ENCODE measurements at regions not wholly inside any gene's neighbourhood (a gene's known extent, or its start where the extent isn't known, plus 50 kb on each side); places are given as distances from the start of the nearest gene placed in this dataset.

DNA sequence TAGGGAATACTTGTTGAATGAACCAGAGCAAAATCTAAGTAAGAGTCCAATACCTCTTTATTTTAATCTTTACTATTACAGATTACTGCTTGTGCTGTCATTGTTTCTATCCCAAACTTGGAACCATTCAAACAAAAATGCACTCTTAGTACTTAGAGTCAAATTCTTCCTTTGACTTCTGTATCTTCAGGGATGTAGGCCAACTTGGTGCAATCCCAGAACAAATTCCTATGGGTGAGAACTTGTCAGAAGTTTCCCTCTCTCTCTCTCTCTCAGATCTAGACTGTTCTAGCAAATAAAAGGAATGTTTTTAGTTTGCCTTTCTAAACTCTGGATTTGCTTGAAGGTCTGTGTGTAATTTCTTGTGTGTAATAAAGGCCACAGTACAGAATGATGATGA, 329.0 kb upstream of the TMTC4 start:
- Mint-ChIP-seq H3K9me3 (no peaks in the 10 kb centered on the region), H3K27me3 (no peaks in the 10 kb centered on the region), H3K27ac (no peak overlapping the region), H3K36me3 (no peaks in the 10 kb centered on the region), H3K4me3 (no peak overlapping the region), H3K4me1 (ENCODE audit: unreplicated experiment) (no peaks in the 10 kb centered on the region)
- TF ChIP-seq, protein P1, sequence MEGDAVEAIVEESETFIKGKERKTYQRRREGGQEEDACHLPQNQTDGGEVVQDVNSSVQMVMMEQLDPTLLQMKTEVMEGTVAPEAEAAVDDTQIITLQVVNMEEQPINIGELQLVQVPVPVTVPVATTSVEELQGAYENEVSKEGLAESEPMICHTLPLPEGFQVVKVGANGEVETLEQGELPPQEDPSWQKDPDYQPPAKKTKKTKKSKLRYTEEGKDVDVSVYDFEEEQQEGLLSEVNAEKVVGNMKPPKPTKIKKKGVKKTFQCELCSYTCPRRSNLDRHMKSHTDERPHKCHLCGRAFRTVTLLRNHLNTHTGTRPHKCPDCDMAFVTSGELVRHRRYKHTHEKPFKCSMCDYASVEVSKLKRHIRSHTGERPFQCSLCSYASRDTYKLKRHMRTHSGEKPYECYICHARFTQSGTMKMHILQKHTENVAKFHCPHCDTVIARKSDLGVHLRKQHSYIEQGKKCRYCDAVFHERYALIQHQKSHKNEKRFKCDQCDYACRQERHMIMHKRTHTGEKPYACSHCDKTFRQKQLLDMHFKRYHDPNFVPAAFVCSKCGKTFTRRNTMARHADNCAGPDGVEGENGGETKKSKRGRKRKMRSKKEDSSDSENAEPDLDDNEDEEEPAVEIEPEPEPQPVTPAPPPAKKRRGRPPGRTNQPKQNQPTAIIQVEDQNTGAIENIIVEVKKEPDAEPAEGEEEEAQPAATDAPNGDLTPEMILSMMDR (conservative IDR thresholded peaks at IDR 0.05), result no peak
- DNase-seq (ENCODE audit: extremely low spot score, unreplicated experiment), result no peak

DNA sequence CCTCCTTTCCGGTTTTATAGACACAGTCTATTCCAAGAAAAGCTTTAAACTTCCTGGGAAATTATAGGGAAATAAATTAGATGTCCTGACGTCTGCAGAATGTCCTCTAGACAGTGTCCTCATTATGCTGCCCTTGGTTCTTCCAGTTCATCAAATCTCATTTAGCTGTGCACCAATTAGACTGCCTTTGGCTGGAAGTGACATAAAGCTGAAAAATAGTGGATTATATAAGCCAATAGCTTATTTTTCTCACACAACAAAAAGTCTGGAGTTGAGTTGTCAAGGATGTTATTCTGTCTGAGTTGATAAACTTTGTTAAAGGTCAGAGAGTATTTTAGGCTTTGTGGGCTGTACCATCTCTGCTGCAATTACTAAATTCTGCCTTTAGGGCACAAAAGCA, 314.8 kb upstream of the TMTC4 start:
- no peak for DNase-seq (ENCODE audit: extremely low spot score, unreplicated experiment)
- no peak overlapping the region for H3K27ac Mint-ChIP-seq
- H3K36me3 Mint-ChIP-seq, result no peaks in the 10 kb centered on the region
- peaks cover 12% of the 10 kb centered on the region for H3K9me3 Mint-ChIP-seq
- H3K4me1 Mint-ChIP-seq (ENCODE audit: unreplicated experiment), result peaks cover 5% of the 10 kb centered on the region
- TF ChIP-seq, protein P1 (conservative IDR thresholded peaks at IDR 0.05), result peak; percentile 36
- H3K27me3 Mint-ChIP-seq, result no peaks in the 10 kb centered on the region
- no peak overlapping the region for H3K4me3 Mint-ChIP-seq

DNA sequence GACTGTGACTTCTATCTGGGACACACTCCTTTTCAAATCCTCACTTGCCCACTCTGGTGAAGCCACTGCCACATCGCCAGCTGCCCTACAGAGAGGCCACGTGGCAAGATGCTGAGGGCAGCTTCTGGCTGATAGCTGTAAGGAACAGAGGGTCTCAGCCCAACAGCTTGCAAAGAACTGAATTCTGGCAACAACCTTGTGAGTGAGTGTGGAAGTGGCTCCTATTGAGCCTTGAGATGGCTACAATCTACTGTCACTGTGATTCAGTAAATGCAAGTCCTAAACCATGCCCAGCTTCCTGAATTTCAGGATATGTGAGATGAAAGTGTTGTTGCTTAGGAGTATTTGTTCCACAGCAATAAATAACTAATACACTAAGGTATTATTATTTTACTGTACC, 314.3 kb upstream of the TMTC4 start:
- no peaks in the 10 kb centered on the region for H3K36me3 Mint-ChIP-seq
- no peak for DNase-seq (ENCODE audit: extremely low spot score, unreplicated experiment)
- no peak overlapping the region for H3K4me3 Mint-ChIP-seq
- peaks cover 7% of the 10 kb centered on the region for H3K4me1 Mint-ChIP-seq (ENCODE audit: unreplicated experiment)
- H3K27me3 Mint-ChIP-seq, result no peaks in the 10 kb centered on the region
- TF ChIP-seq, protein P1 (conservative IDR thresholded peaks at IDR 0.05), result no peak
- H3K27ac Mint-ChIP-seq, result no peak overlapping the region
- peaks cover 12% of the 10 kb centered on the region for H3K9me3 Mint-ChIP-seq

DNA sequence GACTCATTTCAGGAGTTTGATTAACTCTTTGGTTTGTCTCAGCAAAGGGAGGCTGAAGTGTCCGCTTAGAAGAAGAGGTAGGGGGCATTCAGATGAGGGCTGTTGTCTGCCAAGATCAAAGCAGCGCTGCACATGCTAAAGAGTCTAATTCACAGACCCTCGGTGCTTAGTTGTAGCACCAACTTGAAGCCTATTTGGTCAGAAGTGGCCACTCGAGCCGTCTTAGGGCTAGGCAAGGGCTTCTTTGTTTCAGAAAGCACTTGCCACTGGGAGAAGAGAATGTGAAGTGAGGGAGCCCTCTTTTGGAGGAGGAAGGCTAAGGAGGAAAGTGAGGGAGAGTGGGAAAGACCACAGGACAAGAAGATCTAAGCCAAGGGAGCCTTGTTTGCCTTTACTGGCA, 313.4 kb upstream of the TMTC4 start:
- DNase-seq (ENCODE audit: extremely low spot score, unreplicated experiment), result no peak
- Mint-ChIP-seq H3K27ac (no peak overlapping the region), H3K36me3 (no peaks in the 10 kb centered on the region), H3K9me3 (peaks cover 12% of the 10 kb centered on the region), H3K27me3 (no peaks in the 10 kb centered on the region), H3K4me1 (ENCODE audit: unreplicated experiment) (peaks cover 7% of the 10 kb centered on the region), H3K4me3 (no peak overlapping the region)
- TF ChIP-seq, protein P1 (conservative IDR thresholded peaks at IDR 0.05), result no peak

DNA sequence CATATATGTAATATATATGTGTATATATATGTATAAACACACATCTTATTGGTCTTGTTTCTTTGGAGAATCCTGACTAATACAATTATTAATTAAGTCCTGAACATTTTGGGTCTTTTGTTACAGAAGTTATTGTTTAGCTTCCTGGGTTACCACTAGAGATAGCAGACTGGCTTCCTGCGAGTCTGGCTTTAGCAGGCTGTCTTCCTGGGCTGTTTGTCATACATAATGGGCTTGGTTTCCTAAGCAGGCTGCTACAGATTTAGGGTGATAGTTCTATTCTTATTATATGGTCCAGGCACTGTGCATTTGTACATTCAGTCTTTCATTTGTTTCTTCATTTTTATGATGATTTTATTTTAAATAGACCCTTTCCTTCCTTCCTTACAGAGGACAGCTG, 312.0 kb upstream of the TMTC4 start:
- Mint-ChIP-seq H3K4me1 (ENCODE audit: unreplicated experiment) (peaks cover 7% of the 10 kb centered on the region), H3K4me3 (no peak overlapping the region), H3K27ac (no peak overlapping the region), H3K27me3 (no peaks in the 10 kb centered on the region), H3K9me3 (peaks cover 2% of the 10 kb centered on the region), H3K36me3 (no peaks in the 10 kb centered on the region)
- TF ChIP-seq, protein P1 (conservative IDR thresholded peaks at IDR 0.05), result no peak
- no peak for DNase-seq (ENCODE audit: extremely low spot score, unreplicated experiment)

DNA sequence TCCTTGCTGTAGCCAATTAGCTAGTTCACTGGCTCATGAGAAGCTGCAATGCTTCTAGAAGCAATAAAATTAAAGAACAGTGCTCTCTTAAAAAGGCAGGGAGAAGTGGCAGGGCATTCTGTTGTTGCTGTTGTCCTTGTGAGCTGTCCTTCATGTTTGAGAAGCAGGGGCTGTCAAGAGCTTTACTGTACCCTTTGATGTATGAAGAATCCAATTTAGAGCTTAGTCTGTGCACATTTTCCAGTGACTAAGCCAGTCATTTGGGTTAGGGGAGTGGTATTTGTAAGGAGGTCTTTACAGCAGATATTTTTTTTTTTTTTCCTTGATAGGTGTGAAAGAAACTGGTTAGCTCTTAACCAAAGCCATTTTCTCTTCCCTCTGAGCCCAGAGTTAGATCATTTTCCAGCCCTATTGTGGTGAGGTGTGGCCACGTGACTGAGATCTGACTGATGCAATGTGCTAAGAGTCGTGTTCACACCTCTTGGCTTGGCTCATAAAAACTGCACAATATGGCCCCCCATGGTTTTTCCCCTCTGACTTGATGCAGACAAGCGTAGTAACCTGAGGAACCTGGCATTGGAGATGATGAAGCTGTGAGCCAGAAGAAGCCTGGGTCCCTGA, 309.6 kb upstream of the TMTC4 start:
- H3K27ac Mint-ChIP-seq, result no peak overlapping the region
- H3K27me3 Mint-ChIP-seq, result no peaks in the 10 kb centered on the region
- H3K4me3 Mint-ChIP-seq, result no peak overlapping the region
- TF ChIP-seq, protein P1 (conservative IDR thresholded peaks at IDR 0.05), result no peak
- no peaks in the 10 kb centered on the region for H3K9me3 Mint-ChIP-seq
- DNase-seq (ENCODE audit: extremely low spot score, unreplicated experiment), result no peak
- peaks cover 7% of the 10 kb centered on the region for H3K4me1 Mint-ChIP-seq (ENCODE audit: unreplicated experiment)
- H3K36me3 Mint-ChIP-seq, result no peaks in the 10 kb centered on the region
